Left ventricle myocardium inferior (tissue), 1 donor: ENCODE measurements at regions not wholly inside any gene's neighbourhood (a gene's known extent, or its start where the extent isn't known, plus 50 kb on each side); places are given as distances from the start of the nearest gene placed in this dataset.

ENCODE experiments used
- DNase-seq: peaks from one replicate; pipeline ENCODE4 v3.0.0-alpha.2; 2020
- H3K27ac ChIP-seq: fragments of 200-600 bp; replicated peaks from 2 replicates; pipeline ENCODE4 v1.8.0; 2021
- H3K27me3 ChIP-seq: fragments of 200-600 bp; 2 replicates; pipeline ENCODE4 v1.8.0; 2021; ENCODE audit warnings: low read depth
- H3K36me3 ChIP-seq: fragments of 200-600 bp; 2 replicates; pipeline ENCODE4 v1.8.0; 2021
- H3K4me1 ChIP-seq: fragments of 200-600 bp; 2 replicates; pipeline ENCODE4 v1.8.0; 2021
- H3K4me3 ChIP-seq: fragments of 200-600 bp; 2 replicates; pipeline ENCODE4 v1.8.0; 2021; ENCODE audit warnings: mild to moderate bottlenecking, moderate library complexity
- H3K9me3 ChIP-seq: fragments of 200-600 bp; replicated peaks from 2 replicates; pipeline ENCODE4 v1.8.0; 2021
- intact Hi-C: fragments of 100-400 bp; cut with micrococcal nuclease; formaldehyde crosslinking; loops from one replicate; pipeline ENCODE4 v1.11.0; 2022
- TF ChIP-seq, protein P1 (sequence below): fragments of 200-600 bp; IDR thresholded peaks from 2 replicates; pipeline ENCODE4 v1.8.0; 2021; ENCODE audit warnings: antibody characterized with exemption, mild to moderate bottlenecking, borderline replicate concordance
- donor health status: DM: no; HTN: yes; CAD: no; lungs with severe emphysema.

DNA sequence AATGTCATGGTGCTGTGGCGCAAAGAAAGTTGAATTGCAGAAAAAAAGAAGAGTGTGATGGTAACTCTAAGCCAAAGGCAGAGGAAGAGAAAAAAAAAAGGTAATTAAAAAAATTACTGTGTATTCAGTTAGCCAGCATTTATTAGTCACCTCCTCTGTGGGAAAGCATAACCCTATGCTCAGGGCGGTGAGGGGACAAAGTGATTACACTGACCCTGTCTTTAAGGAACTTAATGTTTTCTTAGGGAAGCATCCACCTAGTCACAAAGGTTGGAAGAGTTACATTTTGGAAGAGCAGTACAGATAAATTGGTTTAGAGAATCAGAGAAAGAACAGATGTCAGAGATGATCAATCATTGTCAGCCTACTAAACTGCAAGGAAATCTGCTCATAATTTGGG, 410.3 kb downstream of the CDH11 start:
- Histone ChIP-seq H3K36me3 (no peaks in the 10 kb centered on the region), H3K9me3 (no peaks in the 10 kb centered on the region), H3K4me3 (no peak overlapping the region), H3K4me1 (no peaks in the 10 kb centered on the region), H3K27ac (no peak overlapping the region), H3K27me3 (no peaks in the 10 kb centered on the region)
- intact Hi-C loops, result no loop called here
- TF ChIP-seq, protein P1, sequence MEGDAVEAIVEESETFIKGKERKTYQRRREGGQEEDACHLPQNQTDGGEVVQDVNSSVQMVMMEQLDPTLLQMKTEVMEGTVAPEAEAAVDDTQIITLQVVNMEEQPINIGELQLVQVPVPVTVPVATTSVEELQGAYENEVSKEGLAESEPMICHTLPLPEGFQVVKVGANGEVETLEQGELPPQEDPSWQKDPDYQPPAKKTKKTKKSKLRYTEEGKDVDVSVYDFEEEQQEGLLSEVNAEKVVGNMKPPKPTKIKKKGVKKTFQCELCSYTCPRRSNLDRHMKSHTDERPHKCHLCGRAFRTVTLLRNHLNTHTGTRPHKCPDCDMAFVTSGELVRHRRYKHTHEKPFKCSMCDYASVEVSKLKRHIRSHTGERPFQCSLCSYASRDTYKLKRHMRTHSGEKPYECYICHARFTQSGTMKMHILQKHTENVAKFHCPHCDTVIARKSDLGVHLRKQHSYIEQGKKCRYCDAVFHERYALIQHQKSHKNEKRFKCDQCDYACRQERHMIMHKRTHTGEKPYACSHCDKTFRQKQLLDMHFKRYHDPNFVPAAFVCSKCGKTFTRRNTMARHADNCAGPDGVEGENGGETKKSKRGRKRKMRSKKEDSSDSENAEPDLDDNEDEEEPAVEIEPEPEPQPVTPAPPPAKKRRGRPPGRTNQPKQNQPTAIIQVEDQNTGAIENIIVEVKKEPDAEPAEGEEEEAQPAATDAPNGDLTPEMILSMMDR, result no peak
- no peak for DNase-seq

DNA sequence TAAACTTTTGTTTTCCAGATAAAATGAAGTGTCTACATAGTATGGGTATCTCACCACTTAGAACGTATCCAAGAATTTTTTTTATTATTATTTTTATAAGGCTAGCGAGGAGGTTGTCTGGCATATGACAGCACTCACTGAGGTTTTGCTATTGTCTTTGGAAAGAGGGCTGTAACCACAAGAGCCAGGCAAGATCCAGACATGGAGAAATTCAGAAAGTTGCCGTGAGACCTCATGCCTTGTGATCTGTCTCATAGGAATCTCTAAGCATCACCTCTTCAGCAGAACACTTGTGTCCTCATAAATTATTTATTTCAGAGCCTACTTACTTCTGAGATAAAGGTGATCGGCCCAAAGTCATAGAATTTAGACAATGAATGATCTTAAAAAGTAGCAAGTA, 410.8 kb downstream of the CDH11 start:
- no peak for DNase-seq
- Histone ChIP-seq H3K27me3 (no peaks in the 10 kb centered on the region), H3K4me3 (no peak overlapping the region), H3K4me1 (no peaks in the 10 kb centered on the region), H3K27ac (no peak overlapping the region), H3K36me3 (no peaks in the 10 kb centered on the region), H3K9me3 (no peaks in the 10 kb centered on the region)
- TF ChIP-seq, protein P1, result no peak
- intact Hi-C loops, result no loop called here

DNA sequence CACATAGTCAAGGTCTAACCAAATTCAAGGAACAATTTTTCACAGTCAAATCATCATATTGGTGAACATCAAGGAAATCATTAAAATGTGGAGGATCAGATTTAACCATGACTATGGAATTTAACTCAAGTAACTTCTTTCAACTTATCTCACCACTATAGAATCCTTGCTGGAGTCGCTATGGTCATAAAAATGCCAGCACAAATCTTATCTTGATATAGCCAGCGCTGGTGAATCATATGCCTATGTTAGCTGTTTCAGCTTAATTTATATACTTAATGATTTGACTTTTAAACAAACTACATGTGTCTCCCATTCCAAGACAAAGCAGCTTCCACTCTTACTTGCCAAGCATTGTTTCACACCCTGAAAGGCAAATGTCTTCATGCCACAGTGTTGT, 416.4 kb downstream of the CDH11 start:
- Histone ChIP-seq H3K9me3 (peaks cover 5% of the 10 kb centered on the region), H3K36me3 (no peaks in the 10 kb centered on the region), H3K27ac (no peak overlapping the region), H3K27me3 (no peaks in the 10 kb centered on the region), H3K4me1 (no peaks in the 10 kb centered on the region), H3K4me3 (no peak overlapping the region)
- no peak for DNase-seq
- intact Hi-C loops, result no loop called here
- TF ChIP-seq, protein P1, result no peak

DNA sequence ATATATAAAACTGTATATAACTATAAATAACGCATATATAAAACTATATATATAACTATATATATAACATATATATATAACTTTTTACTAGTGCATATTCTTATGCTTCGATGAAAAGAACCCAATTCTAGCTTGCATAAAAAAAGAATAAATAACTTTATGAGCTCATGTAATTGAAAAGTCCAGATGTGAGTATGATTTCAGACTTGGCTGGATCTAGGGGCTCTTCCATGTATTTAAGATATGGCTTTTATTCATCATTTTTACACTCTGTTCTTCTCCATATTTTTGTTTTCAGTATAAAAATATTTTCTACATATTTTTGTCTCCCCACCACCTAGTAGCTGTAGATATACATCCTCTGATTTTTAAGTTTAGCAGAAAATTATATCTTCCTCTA, 417.5 kb downstream of the CDH11 start:
- Histone ChIP-seq H3K4me1 (no peaks in the 10 kb centered on the region), H3K36me3 (no peaks in the 10 kb centered on the region), H3K4me3 (no peak overlapping the region), H3K27ac (no peak overlapping the region), H3K27me3 (no peaks in the 10 kb centered on the region), H3K9me3 (peaks cover 5% of the 10 kb centered on the region)
- DNase-seq, result no peak
- TF ChIP-seq, protein P1, result no peak
- intact Hi-C loops, result no loop called here

GRCh38 chr16:64702415-64702814, 419.4 kb downstream of the CDH11 start:
- peaks cover 5% of the 10 kb centered on the region for H3K9me3 ChIP-seq
- H3K4me3 ChIP-seq, result no peak overlapping the region
- no peaks in the 10 kb centered on the region for H3K36me3 ChIP-seq
- intact Hi-C loops, result no loop called here
- no peaks in the 10 kb centered on the region for H3K27me3 ChIP-seq
- H3K27ac ChIP-seq, result no peak overlapping the region
- TF ChIP-seq, protein P1, result no peak
- DNase-seq, result no peak
- H3K4me1 ChIP-seq, result no peaks in the 10 kb centered on the region

- TF ChIP-seq, protein P1, result no peak
- Histone ChIP-seq H3K27me3 (no peaks in the 10 kb centered on the region), H3K36me3 (no peaks in the 10 kb centered on the region), H3K4me3 (no peak overlapping the region), H3K27ac (no peak overlapping the region), H3K9me3 (peaks cover 5% of the 10 kb centered on the region), H3K4me1 (no peaks in the 10 kb centered on the region)
- intact Hi-C loops, result no loop called here
- no peak for DNase-seq
Measured at GRCh38 chr16:64700628-64701027, 421.2 kb downstream of the CDH11 start.
